ENCODE measurements at regions not wholly inside any gene's neighbourhood (a gene's known extent, or its start where the extent isn't known, plus 50 kb on each side); places are given as distances from the start of the nearest gene placed in this dataset.

DNA sequence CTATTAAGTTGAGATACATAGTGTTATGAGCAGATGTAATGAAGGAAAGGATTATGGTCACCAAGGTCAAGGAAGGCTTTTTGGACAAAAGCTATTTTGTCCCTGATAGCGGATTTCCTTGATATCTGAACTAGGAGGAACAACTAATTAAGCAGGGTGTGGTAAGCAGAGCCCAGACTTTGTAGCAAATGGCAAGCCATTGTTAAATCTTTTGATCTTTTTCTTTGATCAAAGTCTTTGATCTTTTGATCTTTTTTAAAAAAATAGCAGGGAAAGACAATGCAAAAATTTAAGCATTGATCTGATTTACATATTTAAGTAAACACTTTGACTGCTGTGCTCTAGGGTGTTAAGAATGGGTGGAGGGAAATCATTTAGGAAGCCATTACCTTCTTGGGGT is 1242.0 kb downstream of the MAT2B start:
- no peak for DNase-seq

- DNase-seq: no peak
These were observed 1243.4 kb downstream of the MAT2B start for GRCh38 chr5:164748861-164749260.

DNA sequence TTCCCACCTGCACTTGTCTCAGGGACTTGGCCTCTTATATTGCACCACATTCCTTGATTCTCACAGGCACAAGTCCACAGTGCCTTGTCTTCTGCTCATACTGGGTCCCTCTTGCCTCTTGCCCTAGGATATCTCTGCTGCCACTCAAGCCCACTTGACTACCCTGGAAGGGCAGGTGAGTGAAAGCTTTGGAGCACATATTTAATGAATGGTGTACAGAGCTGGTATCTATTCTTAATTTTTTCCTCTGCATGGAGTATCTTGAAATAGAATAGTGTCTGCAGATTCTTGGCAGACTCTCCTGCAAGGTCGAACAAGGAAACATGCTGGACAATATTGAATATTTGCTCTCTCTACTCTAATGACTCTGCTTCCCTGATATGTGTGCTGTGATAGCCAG is 1248.0 kb downstream of the MAT2B start:
- DNase-seq: no peak

- no peak for DNase-seq
These were observed 1257.8 kb downstream of the MAT2B start for GRCh38 chr5:164763206-164763605.

DNA sequence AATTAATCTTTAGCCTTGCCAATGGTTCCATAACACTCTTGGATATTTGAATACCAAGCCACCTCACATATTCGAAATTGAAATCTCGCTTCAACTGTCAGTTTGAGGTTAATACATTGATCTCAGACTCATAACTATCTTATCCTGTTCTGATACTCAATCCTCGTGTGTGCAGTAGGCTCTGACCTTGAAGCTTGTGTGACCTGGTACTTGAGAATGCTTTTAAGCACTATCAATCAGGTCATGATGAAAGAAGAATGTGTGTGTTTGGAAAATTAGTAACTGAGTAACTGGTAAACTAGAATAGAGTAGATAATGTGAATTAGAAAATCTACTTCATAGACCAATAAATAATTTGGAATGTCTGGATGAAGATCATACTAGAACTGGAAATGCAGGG is 1266.7 kb downstream of the MAT2B start:
- no peak for DNase-seq

DNA sequence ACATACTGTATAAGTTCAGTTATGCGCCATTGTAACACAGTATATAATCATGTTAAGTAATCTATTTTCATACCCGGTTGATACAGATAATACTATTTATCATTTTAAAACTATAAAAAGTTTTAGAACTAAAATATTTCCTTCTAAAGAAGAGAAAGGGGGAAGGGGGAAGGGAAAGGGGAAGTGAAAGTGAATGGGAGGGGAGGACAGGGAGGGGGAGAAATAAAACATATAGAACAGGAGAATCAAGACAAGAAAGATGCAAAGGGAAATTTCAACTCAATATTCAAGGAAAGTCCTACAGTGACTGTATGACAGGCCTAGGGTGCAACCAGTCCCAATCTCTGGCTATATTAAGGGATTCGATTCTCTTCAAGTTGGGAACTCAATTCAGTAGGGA is 1278.8 kb downstream of the MAT2B start:
- DNase-seq: no peak

- DNase-seq: no peak
These were observed 1292.7 kb downstream of the MAT2B start for GRCh38 chr5:164798110-164798509.

DNA sequence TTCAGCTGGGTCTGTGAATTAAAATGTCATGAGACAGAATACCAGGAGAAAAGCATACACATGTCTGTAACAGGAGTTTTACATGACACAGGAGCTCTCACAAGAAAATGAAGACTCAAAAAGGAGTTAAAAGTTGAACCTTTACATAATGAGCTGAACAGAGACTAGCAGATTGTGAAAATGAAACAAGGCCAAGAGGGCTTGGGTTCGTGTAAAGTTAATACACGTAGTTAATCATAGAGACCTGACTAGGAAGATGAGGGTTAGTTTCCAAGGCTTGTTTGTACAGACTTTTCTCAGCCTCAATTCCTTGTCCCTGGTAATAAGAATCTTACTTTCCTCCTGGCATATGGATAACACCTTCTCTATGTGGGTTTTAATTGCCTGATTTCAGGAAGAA is 1294.0 kb downstream of the MAT2B start:
- DNase-seq: no peak

DNA sequence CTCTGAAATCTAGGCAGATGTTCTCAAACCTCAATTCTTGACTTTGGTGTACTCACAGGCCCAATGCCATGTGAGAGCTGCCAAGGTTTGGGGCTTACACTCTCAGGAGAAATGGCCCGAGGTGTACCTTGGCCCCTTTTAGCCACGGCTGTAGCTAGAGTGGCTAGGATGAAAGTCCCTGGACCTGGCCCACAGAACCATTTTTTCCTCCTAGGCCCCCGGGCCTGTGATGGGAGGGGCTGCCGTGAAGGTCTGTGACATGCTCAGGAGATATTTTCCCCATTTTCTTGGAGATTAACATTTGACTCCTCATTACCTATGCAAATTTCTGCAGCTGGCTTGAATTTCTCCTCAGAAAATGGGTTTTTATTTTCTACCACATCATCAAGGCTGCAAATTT is 1296.5 kb downstream of the MAT2B start:
- DNase-seq: no peak

GRCh38 chr5:164809821-164810220 is 1304.4 kb downstream of the MAT2B start:
- DNase-seq: no peak

GRCh38 chr5:164818445-164818844 is 1313.0 kb downstream of the MAT2B start:
- DNase-seq: no peak

GRCh38 chr5:164824671-164825070 is 1319.3 kb downstream of the MAT2B start:
- DNase-seq: no peak

DNA sequence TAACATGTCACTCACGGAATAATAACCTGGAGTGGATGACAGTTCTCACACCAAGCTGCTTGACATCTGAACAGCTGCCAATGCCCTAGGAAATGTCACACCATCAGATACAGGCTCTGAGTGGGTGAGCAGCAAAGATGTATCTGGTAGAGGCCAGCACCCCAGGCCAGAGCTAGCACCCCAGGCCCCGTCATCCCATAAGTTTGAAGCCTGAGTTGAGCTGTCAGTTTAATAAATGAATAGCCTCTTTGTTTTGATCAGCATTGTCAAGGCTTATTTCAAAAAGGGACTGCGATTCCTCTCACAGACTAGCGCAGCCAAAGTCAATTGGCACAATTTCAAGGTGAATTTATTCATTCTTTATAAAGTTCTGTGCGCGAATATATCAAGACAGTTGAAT is 1327.1 kb downstream of the MAT2B start:
- DNase-seq: no peak

DNA sequence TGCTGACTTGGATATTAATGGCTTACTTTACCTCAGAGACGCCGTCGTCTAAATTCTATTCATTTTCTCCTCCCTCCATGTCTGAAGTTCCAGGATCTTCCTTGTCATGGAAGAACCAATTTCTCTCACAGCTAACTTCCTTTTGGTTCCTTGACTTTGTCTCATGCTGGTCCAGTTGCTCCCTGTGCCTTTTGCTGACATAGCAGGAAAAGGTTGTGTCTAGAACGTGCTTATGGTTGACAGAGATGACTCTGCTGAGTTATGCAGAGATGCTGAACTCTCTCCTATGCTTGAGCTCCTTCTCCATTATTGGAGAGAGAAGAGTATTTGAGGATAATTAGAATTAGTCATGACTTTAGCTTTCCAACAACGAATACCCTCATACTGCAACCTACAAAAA is 1338.9 kb downstream of the MAT2B start:
- DNase-seq: no peak

DNA sequence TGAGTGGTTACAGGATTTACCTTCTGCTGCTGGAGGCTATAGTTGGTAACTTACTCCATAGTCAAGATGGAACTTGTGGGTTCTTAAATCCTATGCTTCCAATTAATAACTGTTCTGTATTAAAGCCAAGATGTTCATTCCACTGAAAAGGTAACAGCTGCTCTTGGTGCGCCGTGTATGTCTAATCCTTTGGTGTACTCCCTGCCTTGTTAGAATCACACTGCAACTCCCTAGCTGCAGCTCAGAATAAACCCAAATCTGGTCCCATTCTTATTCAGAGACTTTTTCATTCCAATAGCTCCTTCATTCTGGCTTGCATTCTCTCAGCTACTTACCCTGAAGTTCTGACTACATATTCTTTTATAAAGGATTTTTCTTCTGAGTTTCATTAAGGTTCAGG is 1355.5 kb downstream of the MAT2B start:
- DNase-seq: no peak

- DNase-seq: no peak
These were observed 1356.2 kb downstream of the MAT2B start for GRCh38 chr5:164861610-164862009.

- no peak for DNase-seq
These were observed 1363.3 kb downstream of the MAT2B start for GRCh38 chr5:164868761-164869160.

DNA sequence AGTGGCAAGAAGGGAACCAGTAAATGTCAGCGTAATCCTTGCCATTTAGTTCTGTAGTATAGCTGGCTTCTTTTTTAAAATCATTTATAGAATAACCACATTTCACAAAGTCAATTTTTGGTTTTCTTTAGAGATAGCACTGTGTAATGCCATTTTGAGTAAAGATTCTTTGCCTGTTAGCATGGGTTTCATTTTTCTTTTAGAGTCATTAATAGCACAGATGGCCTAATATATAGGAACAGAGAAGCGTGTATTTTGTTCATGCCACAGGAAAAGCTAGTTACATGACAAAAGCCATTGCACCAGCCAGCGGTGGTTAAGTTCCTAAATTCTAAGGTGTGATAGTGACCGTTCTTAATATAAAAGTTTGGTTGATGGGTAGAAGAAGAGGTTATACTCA is 1363.9 kb downstream of the MAT2B start:
- no peak for DNase-seq

DNA sequence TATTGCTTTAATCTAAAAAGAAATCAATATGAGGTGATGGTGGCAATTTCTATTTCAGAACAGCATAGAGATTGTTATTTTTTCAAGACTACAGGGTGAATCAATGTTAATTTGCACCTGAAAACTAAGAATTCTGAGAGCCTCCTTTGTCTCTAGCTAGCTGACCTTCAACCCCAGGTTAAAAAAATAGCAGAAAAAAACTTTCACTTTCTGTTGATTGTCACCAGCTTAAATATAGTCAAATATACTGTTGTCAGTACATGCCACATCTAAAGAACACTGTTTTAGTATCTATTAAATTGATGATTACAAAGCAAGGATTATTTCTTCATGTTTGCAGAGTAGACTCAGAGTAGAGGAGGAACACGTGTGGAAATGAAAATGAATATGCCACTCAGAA is 1371.4 kb downstream of the MAT2B start:
- DNase-seq: no peak

GRCh38 chr5:164881442-164881841 is 1376.0 kb downstream of the MAT2B start:
- no peak for DNase-seq

GRCh38 chr5:164885179-164885578 is 1379.8 kb downstream of the MAT2B start:
- no peak for DNase-seq

DNA sequence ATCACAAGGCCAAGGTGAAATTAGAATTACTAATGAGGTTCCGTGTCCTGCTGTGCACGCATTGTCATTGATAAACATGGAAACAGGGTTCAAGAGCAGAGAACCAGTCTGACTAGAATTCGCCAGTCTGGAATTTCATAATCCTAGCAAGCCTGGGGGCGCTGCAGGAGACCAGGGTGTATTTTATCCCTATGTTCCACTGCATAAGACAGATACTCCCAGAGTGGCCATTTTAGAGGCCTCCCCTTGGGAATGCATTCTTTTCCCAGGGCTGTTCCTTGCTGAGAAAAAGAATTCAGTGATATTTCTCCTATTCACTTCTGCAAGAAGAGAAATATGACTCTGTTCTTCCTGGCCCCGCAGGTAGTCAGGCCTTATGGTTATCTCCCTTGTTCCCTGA is 1387.7 kb downstream of the MAT2B start:
- DNase-seq: no peak

- no peak for DNase-seq
These were observed 1393.3 kb downstream of the MAT2B start for GRCh38 chr5:164898705-164899104.

- DNase-seq: no peak
These were observed 1404.3 kb downstream of the MAT2B start for GRCh38 chr5:164909673-164910072.

DNA sequence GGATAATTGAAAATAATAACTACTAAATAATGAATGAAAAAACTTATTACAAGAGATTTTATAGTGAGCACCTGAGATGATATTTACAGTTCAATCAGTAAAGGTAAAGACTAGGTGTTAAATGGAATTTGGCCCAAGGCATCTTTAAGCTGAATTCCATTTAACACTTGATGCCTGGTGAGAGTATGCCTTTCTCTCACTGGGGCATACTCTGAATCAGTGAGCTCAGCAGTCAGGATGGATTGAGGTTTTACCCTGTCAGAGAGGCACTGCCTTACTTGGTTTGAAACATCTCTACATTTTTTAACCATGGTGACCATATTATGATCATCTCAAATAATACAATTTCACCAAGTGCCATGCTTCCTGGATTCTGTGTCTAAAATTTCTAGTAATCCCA is 1416.3 kb downstream of the MAT2B start:
- no peak for DNase-seq

- no peak for DNase-seq
These were observed 1428.6 kb downstream of the MAT2B start for GRCh38 chr5:164934039-164934438.
